Vagina (tissue), 2 donors: ENCODE measurements at regions not wholly inside any gene's neighbourhood (a gene's known extent, or its start where the extent isn't known, plus 50 kb on each side); places are given as distances from the start of the nearest gene placed in this dataset.

Experiments used
- POLR2A ChIP-seq, 2 donors: fragments of 450-650 bp; IDR thresholded peaks; one replicate each; pipeline ENCODE4 v1.6.1; 2017; ENCODE audit warnings: antibody characterized with exemption in 2 of 2, mild to moderate bottlenecking in 2 of 2, moderate library complexity in 2 of 2
- TF ChIP-seq, protein P1 (sequence below), 3 experiments: fragments of 450-650 bp in 2 of 3; fragments of 200-600 bp in 1 of 3; sonication (generic) in 1 of 3; IDR thresholded peaks; one replicate each; pipeline ENCODE4 v1.5.1; 2017 to 2019; ENCODE audit warnings: antibody characterized with exemption in 3 of 3, mild to moderate bottlenecking in 2 of 3, moderate library complexity in 2 of 3

DNA sequence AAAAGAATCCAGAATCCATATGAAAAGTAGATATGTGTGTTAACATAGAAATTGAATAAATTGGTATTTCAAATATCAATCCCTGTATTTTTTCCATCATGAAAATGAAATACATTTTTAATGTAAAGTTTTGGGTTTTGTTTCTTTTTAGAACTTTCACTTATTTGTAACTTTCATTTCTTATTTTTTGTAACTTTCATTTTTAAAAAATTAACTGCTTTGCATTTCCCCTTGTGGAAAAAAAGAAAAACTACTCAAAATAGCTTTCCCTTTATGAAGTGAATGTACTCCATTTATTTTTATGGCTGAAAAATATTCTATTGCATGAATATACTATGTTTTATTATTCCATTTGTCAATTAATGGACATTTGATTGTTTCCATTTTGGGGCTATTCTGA lies 75.6 kb upstream of the SMNDC1 start:
- TF ChIP-seq, protein P1, sequence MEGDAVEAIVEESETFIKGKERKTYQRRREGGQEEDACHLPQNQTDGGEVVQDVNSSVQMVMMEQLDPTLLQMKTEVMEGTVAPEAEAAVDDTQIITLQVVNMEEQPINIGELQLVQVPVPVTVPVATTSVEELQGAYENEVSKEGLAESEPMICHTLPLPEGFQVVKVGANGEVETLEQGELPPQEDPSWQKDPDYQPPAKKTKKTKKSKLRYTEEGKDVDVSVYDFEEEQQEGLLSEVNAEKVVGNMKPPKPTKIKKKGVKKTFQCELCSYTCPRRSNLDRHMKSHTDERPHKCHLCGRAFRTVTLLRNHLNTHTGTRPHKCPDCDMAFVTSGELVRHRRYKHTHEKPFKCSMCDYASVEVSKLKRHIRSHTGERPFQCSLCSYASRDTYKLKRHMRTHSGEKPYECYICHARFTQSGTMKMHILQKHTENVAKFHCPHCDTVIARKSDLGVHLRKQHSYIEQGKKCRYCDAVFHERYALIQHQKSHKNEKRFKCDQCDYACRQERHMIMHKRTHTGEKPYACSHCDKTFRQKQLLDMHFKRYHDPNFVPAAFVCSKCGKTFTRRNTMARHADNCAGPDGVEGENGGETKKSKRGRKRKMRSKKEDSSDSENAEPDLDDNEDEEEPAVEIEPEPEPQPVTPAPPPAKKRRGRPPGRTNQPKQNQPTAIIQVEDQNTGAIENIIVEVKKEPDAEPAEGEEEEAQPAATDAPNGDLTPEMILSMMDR (IDR thresholded peaks at IDR 0.05), result no peak
- no peak for TF ChIP-seq POLR2A (IDR thresholded peaks at IDR 0.05)
